ENCODE measurements at regions not wholly inside any gene's neighbourhood (a gene's known extent, or its start where the extent isn't known, plus 50 kb on each side); places are given as distances from the start of the nearest gene placed in this dataset.
"Not testable (repeated sequence)": the region's sequence is repeated elsewhere in the genome, so short reads cannot be mapped to it uniquely, and the experiment has no call there.

- no peak overlapping the region for H3K9ac ChIP-seq (ENCODE audit: low read depth in 1 of 2, low read length in 2 of 2)
- no peaks in the 10 kb centered on the region for H3K36me3 ChIP-seq (ENCODE audit: control insufficient read depth in 1 of 2, insufficient read depth in 2 of 2, low read length in 2 of 2)
Observed at GRCh38 chr6:85002847-85003246, 238.4 kb upstream of the TBX18 start.

GRCh38 chr6:85000001-85000400 lies 235.6 kb upstream of the TBX18 start:
- no peaks in the 10 kb centered on the region for H3K36me3 ChIP-seq (ENCODE audit: control insufficient read depth in 1 of 2, insufficient read depth in 2 of 2, low read length in 2 of 2)
- H3K27ac ChIP-seq (ENCODE audit: low read depth, low read length), result no peak overlapping the region
- no peaks in the 10 kb centered on the region for H3K27me3 ChIP-seq (ENCODE audit: control insufficient read depth in 1 of 2, insufficient read depth in 2 of 2, low read length in 2 of 2)
- H3K9ac ChIP-seq (ENCODE audit: low read depth in 1 of 2, low read length in 2 of 2), result no peak overlapping the region
- H3K4me3 ChIP-seq (ENCODE audit: low read depth in 1 of 2, low read length in 2 of 2), result no peak overlapping the region
- H3K9me3 ChIP-seq (ENCODE audit: control insufficient read depth in 1 of 2, low read length in 2 of 2), result no peaks in the 10 kb centered on the region
- no peaks in the 10 kb centered on the region for H3K4me1 ChIP-seq (ENCODE audit: control insufficient read depth in 1 of 2, insufficient read depth in 2 of 2, low read length in 2 of 2)

More at GRCh38 chr6:85002847-85003246, 238.4 kb upstream of the TBX18 start:
- Histone ChIP-seq H3K4me3 (ENCODE audit: low read depth in 1 of 2, low read length in 2 of 2) (no peak overlapping the region), H3K27me3 (ENCODE audit: control insufficient read depth in 1 of 2, insufficient read depth in 2 of 2, low read length in 2 of 2) (no peaks in the 10 kb centered on the region), H3K4me1 (ENCODE audit: control insufficient read depth in 1 of 2, insufficient read depth in 2 of 2, low read length in 2 of 2) (no peaks in the 10 kb centered on the region), H3K27ac (ENCODE audit: low read depth, low read length) (no peak overlapping the region), H3K9me3 (ENCODE audit: control insufficient read depth in 1 of 2, low read length in 2 of 2) (no peaks in the 10 kb centered on the region)

- H3K27ac ChIP-seq (ENCODE audit: low read depth, low read length), result no peak overlapping the region
- H3K27me3 ChIP-seq (ENCODE audit: control insufficient read depth in 1 of 2, insufficient read depth in 2 of 2, low read length in 2 of 2), result no peaks in the 10 kb centered on the region
- H3K9ac ChIP-seq (ENCODE audit: low read depth in 1 of 2, low read length in 2 of 2), result no peak overlapping the region
- H3K4me3 ChIP-seq (ENCODE audit: low read depth in 1 of 2, low read length in 2 of 2), result no peak overlapping the region
- H3K36me3 ChIP-seq (ENCODE audit: control insufficient read depth in 1 of 2, insufficient read depth in 2 of 2, low read length in 2 of 2), result no peaks in the 10 kb centered on the region
- H3K4me1 ChIP-seq (ENCODE audit: control insufficient read depth in 1 of 2, insufficient read depth in 2 of 2, low read length in 2 of 2), result no peaks in the 10 kb centered on the region
- no peaks in the 10 kb centered on the region for H3K9me3 ChIP-seq (ENCODE audit: control insufficient read depth in 1 of 2, low read length in 2 of 2)
Observed at GRCh38 chr6:84998223-84998622, 233.8 kb upstream of the TBX18 start.

- not testable (repeated sequence) for H3K27ac ChIP-seq (ENCODE audit: low read depth, low read length); H3K27me3 ChIP-seq (ENCODE audit: control insufficient read depth in 1 of 2, insufficient read depth in 2 of 2, low read length in 2 of 2); H3K36me3 ChIP-seq (ENCODE audit: control insufficient read depth in 1 of 2, insufficient read depth in 2 of 2, low read length in 2 of 2); H3K4me3 ChIP-seq (ENCODE audit: low read depth in 1 of 2, low read length in 2 of 2); H3K9ac ChIP-seq (ENCODE audit: low read depth in 1 of 2, low read length in 2 of 2); H3K9me3 ChIP-seq (ENCODE audit: control insufficient read depth in 1 of 2, low read length in 2 of 2); H3K4me1 ChIP-seq (ENCODE audit: control insufficient read depth in 1 of 2, insufficient read depth in 2 of 2, low read length in 2 of 2)
Observed at GRCh38 chr6:84988766-84989165, 224.4 kb upstream of the TBX18 start.

- H3K9ac ChIP-seq (ENCODE audit: low read depth in 1 of 2, low read length in 2 of 2); H3K27ac ChIP-seq (ENCODE audit: low read depth, low read length); H3K4me3 ChIP-seq (ENCODE audit: low read depth in 1 of 2, low read length in 2 of 2); H3K36me3 ChIP-seq (ENCODE audit: control insufficient read depth in 1 of 2, insufficient read depth in 2 of 2, low read length in 2 of 2); H3K27me3 ChIP-seq (ENCODE audit: control insufficient read depth in 1 of 2, insufficient read depth in 2 of 2, low read length in 2 of 2); H3K9me3 ChIP-seq (ENCODE audit: control insufficient read depth in 1 of 2, low read length in 2 of 2); H3K4me1 ChIP-seq (ENCODE audit: control insufficient read depth in 1 of 2, insufficient read depth in 2 of 2, low read length in 2 of 2): not testable (repeated sequence)
Observed at GRCh38 chr6:84985490-84985889, 221.1 kb upstream of the TBX18 start.

GRCh38 chr6:84979541-84979940 lies 215.1 kb upstream of the TBX18 start:
- Histone ChIP-seq H3K27me3 (ENCODE audit: control insufficient read depth in 1 of 2, insufficient read depth in 2 of 2, low read length in 2 of 2) (no peaks in the 10 kb centered on the region), H3K27ac (ENCODE audit: low read depth, low read length) (no peak overlapping the region), H3K4me3 (ENCODE audit: low read depth in 1 of 2, low read length in 2 of 2) (no peak overlapping the region), H3K4me1 (ENCODE audit: control insufficient read depth in 1 of 2, insufficient read depth in 2 of 2, low read length in 2 of 2) (no peaks in the 10 kb centered on the region), H3K36me3 (ENCODE audit: control insufficient read depth in 1 of 2, insufficient read depth in 2 of 2, low read length in 2 of 2) (no peaks in the 10 kb centered on the region), H3K9me3 (ENCODE audit: control insufficient read depth in 1 of 2, low read length in 2 of 2) (no peaks in the 10 kb centered on the region), H3K9ac (ENCODE audit: low read depth in 1 of 2, low read length in 2 of 2) (no peak overlapping the region)

GRCh38 chr6:84977363-84977705 lies 212.9 kb upstream of the TBX18 start:
- Histone ChIP-seq H3K27me3 (ENCODE audit: control insufficient read depth in 1 of 2, insufficient read depth in 2 of 2, low read length in 2 of 2) (no peaks in the 10 kb centered on the region), H3K9me3 (ENCODE audit: control insufficient read depth in 1 of 2, low read length in 2 of 2) (no peaks in the 10 kb centered on the region), H3K4me3 (ENCODE audit: low read depth in 1 of 2, low read length in 2 of 2) (no peak overlapping the region), H3K27ac (ENCODE audit: low read depth, low read length) (no peak overlapping the region), H3K9ac (ENCODE audit: low read depth in 1 of 2, low read length in 2 of 2) (no peak overlapping the region), H3K4me1 (ENCODE audit: control insufficient read depth in 1 of 2, insufficient read depth in 2 of 2, low read length in 2 of 2) (no peaks in the 10 kb centered on the region), H3K36me3 (ENCODE audit: control insufficient read depth in 1 of 2, insufficient read depth in 2 of 2, low read length in 2 of 2) (no peaks in the 10 kb centered on the region)

- Histone ChIP-seq H3K4me3 (ENCODE audit: low read depth in 1 of 2, low read length in 2 of 2) (no peak overlapping the region), H3K27ac (ENCODE audit: low read depth, low read length) (no peak overlapping the region), H3K27me3 (ENCODE audit: control insufficient read depth in 1 of 2, insufficient read depth in 2 of 2, low read length in 2 of 2) (no peaks in the 10 kb centered on the region), H3K4me1 (ENCODE audit: control insufficient read depth in 1 of 2, insufficient read depth in 2 of 2, low read length in 2 of 2) (no peaks in the 10 kb centered on the region), H3K9me3 (ENCODE audit: control insufficient read depth in 1 of 2, low read length in 2 of 2) (no peaks in the 10 kb centered on the region), H3K36me3 (ENCODE audit: control insufficient read depth in 1 of 2, insufficient read depth in 2 of 2, low read length in 2 of 2) (no peaks in the 10 kb centered on the region), H3K9ac (ENCODE audit: low read depth in 1 of 2, low read length in 2 of 2) (no peak overlapping the region)
Observed at GRCh38 chr6:84976526-84977362, 212.3 kb upstream of the TBX18 start.

- Histone ChIP-seq H3K9me3 (ENCODE audit: control insufficient read depth in 1 of 2, low read length in 2 of 2) (no peaks in the 10 kb centered on the region), H3K4me3 (ENCODE audit: low read depth in 1 of 2, low read length in 2 of 2) (no peak overlapping the region), H3K9ac (ENCODE audit: low read depth in 1 of 2, low read length in 2 of 2) (no peak overlapping the region), H3K27ac (ENCODE audit: low read depth, low read length) (no peak overlapping the region), H3K4me1 (ENCODE audit: control insufficient read depth in 1 of 2, insufficient read depth in 2 of 2, low read length in 2 of 2) (no peaks in the 10 kb centered on the region), H3K36me3 (ENCODE audit: control insufficient read depth in 1 of 2, insufficient read depth in 2 of 2, low read length in 2 of 2) (no peaks in the 10 kb centered on the region), H3K27me3 (ENCODE audit: control insufficient read depth in 1 of 2, insufficient read depth in 2 of 2, low read length in 2 of 2) (no peaks in the 10 kb centered on the region)
Observed at GRCh38 chr6:84975316-84975715, 210.9 kb upstream of the TBX18 start.

GRCh38 chr6:84973606-84974005 lies 209.2 kb upstream of the TBX18 start:
- H3K27ac ChIP-seq (ENCODE audit: low read depth, low read length), result no peak overlapping the region
- peaks cover under 1 to 6% of the 10 kb centered on the region in 2 donors for H3K9me3 ChIP-seq (ENCODE audit: control insufficient read depth in 1 of 2, low read length in 2 of 2)
- H3K27me3 ChIP-seq (ENCODE audit: control insufficient read depth in 1 of 2, insufficient read depth in 2 of 2, low read length in 2 of 2), result no peaks in the 10 kb centered on the region
- H3K4me3 ChIP-seq (ENCODE audit: low read depth in 1 of 2, low read length in 2 of 2), result no peak overlapping the region
- no peaks in the 10 kb centered on the region for H3K36me3 ChIP-seq (ENCODE audit: control insufficient read depth in 1 of 2, insufficient read depth in 2 of 2, low read length in 2 of 2)
- H3K9ac ChIP-seq (ENCODE audit: low read depth in 1 of 2, low read length in 2 of 2), result no peak overlapping the region
- H3K4me1 ChIP-seq (ENCODE audit: control insufficient read depth in 1 of 2, insufficient read depth in 2 of 2, low read length in 2 of 2), result no peaks in the 10 kb centered on the region

Data from duodenal mucosa (tissue), 2 donors.